ENCODE measurements at regions not wholly inside any gene's neighbourhood (a gene's known extent, or its start where the extent isn't known, plus 50 kb on each side); places are given as distances from the start of the nearest gene placed in this dataset.
A peak's percentile ranks its signal among the peaks of the same experiment; 100 is the strongest.

GRCh38 chr4:89665662-89666061 lies 171.3 kb downstream of the SNCA start:
- Mint-ChIP-seq H3K27me3 (peaks cover 7% of the 10 kb centered on the region), H3K4me3 (no peak overlapping the region), H3K27ac (no peak overlapping the region), H3K36me3 (no peaks in the 10 kb centered on the region), H3K9me3 (no peaks in the 10 kb centered on the region), H3K4me1 (no peaks in the 10 kb centered on the region)

GRCh38 chr4:89664521-89664920 lies 172.4 kb downstream of the SNCA start:
- Mint-ChIP-seq H3K27ac (no peak overlapping the region), H3K4me3 (no peak overlapping the region), H3K9me3 (no peaks in the 10 kb centered on the region), H3K27me3 (peaks cover 2% of the 10 kb centered on the region), H3K36me3 (no peaks in the 10 kb centered on the region), H3K4me1 (no peaks in the 10 kb centered on the region)

- Mint-ChIP-seq H3K27me3 (peaks cover 2% of the 10 kb centered on the region), H3K4me3 (no peak overlapping the region), H3K9me3 (no peaks in the 10 kb centered on the region), H3K36me3 (no peaks in the 10 kb centered on the region), H3K4me1 (no peaks in the 10 kb centered on the region), H3K27ac (no peak overlapping the region)
These were observed 175.6 kb downstream of the SNCA start for GRCh38 chr4:89661173-89661899.

- Mint-ChIP-seq H3K27ac (no peak overlapping the region), H3K27me3 (peaks cover 2% of the 10 kb centered on the region), H3K9me3 (no peaks in the 10 kb centered on the region), H3K4me3 (no peak overlapping the region), H3K4me1 (no peaks in the 10 kb centered on the region), H3K36me3 (no peaks in the 10 kb centered on the region)
These were observed 176.4 kb downstream of the SNCA start for GRCh38 chr4:89660444-89661172.

GRCh38 chr4:89658701-89659024 lies 178.3 kb downstream of the SNCA start:
- Mint-ChIP-seq H3K27ac (no peak overlapping the region), H3K27me3 (peaks cover 4% of the 10 kb centered on the region), H3K4me3 (no peak overlapping the region), H3K36me3 (no peaks in the 10 kb centered on the region), H3K4me1 (no peaks in the 10 kb centered on the region), H3K9me3 (no peaks in the 10 kb centered on the region)

- no peaks in the 10 kb centered on the region for H3K36me3 Mint-ChIP-seq
- no peaks in the 10 kb centered on the region for H3K9me3 Mint-ChIP-seq
- H3K27ac Mint-ChIP-seq, result no peak overlapping the region
- H3K4me1 Mint-ChIP-seq, result no peaks in the 10 kb centered on the region
- H3K27me3 Mint-ChIP-seq, result peaks cover 2% of the 10 kb centered on the region
- no peak overlapping the region for H3K4me3 Mint-ChIP-seq
These were observed 178.8 kb downstream of the SNCA start for GRCh38 chr4:89657931-89658700.

- no peak overlapping the region for H3K27ac Mint-ChIP-seq
- no peaks in the 10 kb centered on the region for H3K4me1 Mint-ChIP-seq
- H3K27me3 Mint-ChIP-seq, result peaks cover 1% of the 10 kb centered on the region
- H3K9me3 Mint-ChIP-seq, result no peaks in the 10 kb centered on the region
- H3K4me3 Mint-ChIP-seq, result no peak overlapping the region
- no peaks in the 10 kb centered on the region for H3K36me3 Mint-ChIP-seq
These were observed 183.9 kb downstream of the SNCA start for GRCh38 chr4:89653012-89653411.

GRCh38 chr4:89645482-89645881 lies 191.5 kb downstream of the SNCA start:
- Mint-ChIP-seq H3K4me1 (no peaks in the 10 kb centered on the region), H3K27me3 (peaks cover 6% of the 10 kb centered on the region), H3K27ac (no peak overlapping the region), H3K9me3 (no peaks in the 10 kb centered on the region), H3K36me3 (no peaks in the 10 kb centered on the region), H3K4me3 (no peak overlapping the region)

DNA sequence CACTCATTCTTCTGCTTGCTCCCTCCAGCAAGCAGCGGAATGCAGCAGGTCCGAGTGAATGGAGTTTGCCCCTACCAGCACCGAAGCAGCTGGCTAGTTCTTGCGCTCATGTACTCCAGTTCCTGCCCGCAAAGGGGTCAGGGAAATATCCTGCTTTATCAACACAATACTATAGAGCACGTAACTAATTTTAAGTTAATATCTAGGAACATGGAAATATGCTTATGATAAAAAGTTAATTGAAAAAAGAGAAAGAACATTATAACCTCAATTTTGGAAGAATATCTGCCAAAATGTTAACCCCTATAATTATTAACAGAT lies 195.6 kb downstream of the SNCA start:
- Mint-ChIP-seq H3K27ac (no peak overlapping the region), H3K4me3 (no peak overlapping the region), H3K4me1 (no peaks in the 10 kb centered on the region), H3K9me3 (no peaks in the 10 kb centered on the region), H3K27me3 (peaks cover 4% of the 10 kb centered on the region), H3K36me3 (no peaks in the 10 kb centered on the region)

DNA sequence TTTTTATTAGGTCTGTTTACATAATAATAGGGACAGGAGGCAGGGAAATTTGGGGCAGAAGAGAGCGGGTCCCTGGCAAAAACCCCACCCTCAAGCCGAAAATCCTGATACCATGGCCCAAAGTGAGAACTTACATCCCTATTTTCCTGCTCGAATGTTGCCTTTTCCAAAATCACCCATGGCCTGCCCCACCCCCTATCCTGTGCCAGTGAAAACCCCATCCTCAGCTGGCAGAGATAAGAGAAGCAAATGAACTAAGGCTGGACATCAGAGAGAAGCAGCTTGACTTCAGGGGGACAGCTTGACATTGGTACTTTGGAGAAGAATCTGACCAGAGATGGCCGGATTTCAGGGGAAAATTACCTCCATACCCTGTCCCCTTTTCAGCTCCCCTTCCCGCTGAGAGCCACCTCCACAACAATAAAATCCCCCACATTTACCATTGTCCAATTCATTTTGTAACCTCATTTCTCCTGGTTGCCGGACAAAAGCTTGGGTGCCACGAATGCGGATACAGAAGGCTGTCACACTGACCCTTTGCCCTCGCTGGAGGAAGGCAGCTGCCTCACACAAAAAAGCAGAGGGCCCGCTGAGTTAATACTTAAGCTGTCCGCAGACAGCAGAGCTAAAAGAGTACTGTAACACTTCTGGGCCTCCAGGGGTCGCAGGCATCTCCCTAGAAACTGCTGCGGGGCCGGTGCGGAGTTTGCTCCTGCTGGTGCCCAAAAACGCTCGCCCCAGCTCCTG lies 196.2 kb downstream of the SNCA start:
- peaks cover 4% of the 10 kb centered on the region for H3K27me3 Mint-ChIP-seq
- H3K36me3 Mint-ChIP-seq, result no peaks in the 10 kb centered on the region
- no peak overlapping the region for H3K27ac Mint-ChIP-seq
- H3K4me3 Mint-ChIP-seq, result no peak overlapping the region
- H3K9me3 Mint-ChIP-seq, result no peaks in the 10 kb centered on the region
- H3K4me1 Mint-ChIP-seq, result no peaks in the 10 kb centered on the region

- Mint-ChIP-seq H3K36me3 (no peaks in the 10 kb centered on the region), H3K9me3 (no peaks in the 10 kb centered on the region), H3K4me3 (no peak overlapping the region), H3K27me3 (peaks cover 4% of the 10 kb centered on the region), H3K4me1 (no peaks in the 10 kb centered on the region), H3K27ac (no peak overlapping the region)
These were observed 197.6 kb downstream of the SNCA start for GRCh38 chr4:89639395-89639794.

DNA sequence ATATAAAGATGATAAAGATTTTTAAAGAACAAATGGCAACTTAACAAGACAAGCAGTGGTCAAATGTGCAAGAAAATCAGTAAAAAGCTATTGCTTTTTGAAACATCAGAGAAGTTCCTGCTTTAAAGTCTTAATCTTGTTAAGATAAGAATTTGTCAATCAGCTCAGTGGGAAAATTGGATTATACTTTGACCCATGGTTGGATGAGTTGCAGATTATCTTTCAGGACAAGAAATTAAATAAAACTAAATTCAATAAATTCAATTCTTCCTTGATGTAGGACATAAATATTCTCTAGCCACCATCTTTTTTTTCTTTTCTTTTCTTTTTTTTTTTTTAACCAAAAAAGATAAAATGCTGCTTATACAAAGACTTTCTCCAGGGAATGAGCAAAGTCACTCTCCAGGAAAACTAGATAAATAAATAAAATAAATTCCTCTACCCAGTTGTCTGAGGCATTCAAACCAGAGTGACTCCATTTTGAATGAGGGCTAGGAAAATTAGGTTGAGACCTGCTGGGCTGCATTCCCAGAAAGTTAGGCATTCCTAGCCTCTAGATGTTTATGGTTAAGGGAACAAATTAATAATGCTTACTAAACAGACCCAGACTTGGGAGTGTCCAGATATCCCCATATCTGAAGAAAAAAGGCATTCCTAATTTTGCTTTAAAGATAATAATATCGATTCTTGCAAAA lies 211.2 kb downstream of the SNCA start:
- Mint-ChIP-seq H3K27ac (no peak overlapping the region), H3K36me3 (no peaks in the 10 kb centered on the region), H3K4me3 (no peak overlapping the region), H3K27me3 (peaks cover 11% of the 10 kb centered on the region), H3K4me1 (peaks cover 4% of the 10 kb centered on the region), H3K9me3 (no peaks in the 10 kb centered on the region)

DNA sequence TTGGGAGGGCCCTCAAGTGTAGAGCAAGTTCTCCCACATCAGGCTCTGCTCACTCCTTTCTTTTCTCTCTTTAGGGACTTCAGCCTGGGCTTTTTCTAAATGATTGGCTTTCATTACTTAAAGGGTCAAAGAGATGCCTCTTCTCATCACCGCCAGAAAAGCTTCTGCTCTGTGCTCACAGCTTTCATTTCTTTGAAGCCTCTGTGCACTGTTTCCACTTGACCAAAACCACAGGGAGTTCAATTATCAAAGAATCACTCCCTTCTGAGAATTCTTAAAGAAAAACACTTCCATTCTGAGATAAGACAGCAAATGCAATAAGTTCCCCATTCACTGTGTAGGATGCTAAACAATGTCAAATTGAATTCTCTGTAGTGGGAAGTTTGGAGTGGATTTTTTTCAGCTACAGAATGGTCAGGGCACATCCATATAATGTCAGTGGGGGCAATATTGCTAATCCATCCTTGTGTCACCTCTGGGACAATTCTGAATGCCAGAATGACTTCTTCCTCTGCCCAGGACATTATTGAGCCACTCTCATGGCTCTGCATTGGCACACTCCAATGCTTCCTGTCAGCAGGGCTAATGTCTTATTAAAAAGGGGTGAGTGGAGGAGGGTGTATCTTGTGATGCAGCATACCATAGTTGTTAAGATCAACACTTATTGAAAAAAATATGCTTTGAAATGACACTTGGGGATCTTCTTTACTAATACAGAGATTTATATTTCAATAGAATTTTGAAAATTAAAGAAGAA lies 217.6 kb downstream of the SNCA start:
- Mint-ChIP-seq H3K9me3 (no peaks in the 10 kb centered on the region), H3K4me3 (peak overlapping the region; percentile 28), H3K36me3 (no peaks in the 10 kb centered on the region), H3K27ac (peak overlapping the region; percentile 69), H3K4me1 (peaks cover 22% of the 10 kb centered on the region), H3K27me3 (no peaks in the 10 kb centered on the region)

- Mint-ChIP-seq H3K27ac (no peak overlapping the region), H3K4me3 (no peak overlapping the region), H3K36me3 (no peaks in the 10 kb centered on the region), H3K27me3 (no peaks in the 10 kb centered on the region), H3K4me1 (peaks cover 22% of the 10 kb centered on the region), H3K9me3 (no peaks in the 10 kb centered on the region)
These were observed 218.8 kb downstream of the SNCA start for GRCh38 chr4:89618151-89618550.

- no peaks in the 10 kb centered on the region for H3K9me3 Mint-ChIP-seq
- H3K36me3 Mint-ChIP-seq, result no peaks in the 10 kb centered on the region
- H3K27ac Mint-ChIP-seq, result no peak overlapping the region
These were observed 219.6 kb downstream of the SNCA start for GRCh38 chr4:89617317-89617716.

More at GRCh38 chr4:89617317-89617716, 219.6 kb downstream of the SNCA start:
- no peaks in the 10 kb centered on the region for H3K27me3 Mint-ChIP-seq
- peaks cover 27% of the 10 kb centered on the region for H3K4me1 Mint-ChIP-seq
- no peak overlapping the region for H3K4me3 Mint-ChIP-seq

Measured in activated naive CD4-positive, alpha-beta T cell treated with anti-CD3 and anti-CD28 coated beads, Interleukin-2, amount 50 U/mL, for 24 hours (primary cell).